ENCODE measurements at regions not wholly inside any gene's neighbourhood (a gene's known extent, or its start where the extent isn't known, plus 50 kb on each side); places are given as distances from the start of the nearest gene placed in this dataset.

DNA sequence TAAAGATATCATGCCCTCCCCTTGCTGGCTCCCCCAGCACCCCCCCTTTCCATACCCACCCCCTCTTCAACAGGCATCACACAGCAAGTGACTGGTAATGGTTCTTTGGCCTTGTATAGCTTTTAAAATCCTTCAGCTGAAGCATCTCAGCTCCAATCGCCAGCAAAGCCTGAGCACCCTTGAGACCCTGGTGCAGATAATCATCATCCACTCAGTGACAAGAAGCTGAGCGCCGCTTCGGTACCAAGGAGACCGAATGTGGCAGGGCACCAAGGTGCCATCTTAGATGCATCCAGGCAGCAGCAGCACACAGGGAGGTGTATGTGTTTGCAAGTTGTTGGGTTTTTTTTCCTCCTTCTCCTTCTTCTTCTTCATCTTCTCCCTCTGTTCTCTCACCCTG, 232.7 kb downstream of the BCL11A start:
- no peak for DNase-seq (ENCODE audit: low spot score)

DNA sequence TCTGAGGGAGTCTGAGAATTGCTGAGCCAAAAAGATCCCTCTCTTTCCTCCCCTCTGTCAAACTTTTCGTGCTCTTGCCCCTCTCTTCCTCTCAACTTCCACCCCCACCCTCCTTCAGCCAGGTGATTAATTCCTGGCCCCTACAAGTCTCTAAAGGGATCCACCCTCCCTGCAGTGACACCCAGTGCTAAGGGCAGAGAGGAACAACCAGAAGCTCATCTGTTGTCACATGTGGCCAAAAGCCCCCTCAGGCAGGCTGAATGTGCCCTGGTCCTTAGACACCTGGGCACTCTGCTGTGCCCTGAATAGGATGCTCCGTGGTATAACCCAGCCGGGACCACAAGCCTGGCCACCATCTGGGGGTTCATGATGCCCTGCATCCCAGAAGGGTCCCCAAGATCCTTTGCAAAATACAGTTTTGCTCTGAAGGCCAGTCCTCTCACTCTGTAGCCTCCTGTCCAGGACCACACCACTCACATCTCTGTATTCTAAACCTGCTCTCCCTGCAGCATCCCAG, 234.4 kb downstream of the BCL11A start:
- no peak for DNase-seq (ENCODE audit: low spot score)

DNA sequence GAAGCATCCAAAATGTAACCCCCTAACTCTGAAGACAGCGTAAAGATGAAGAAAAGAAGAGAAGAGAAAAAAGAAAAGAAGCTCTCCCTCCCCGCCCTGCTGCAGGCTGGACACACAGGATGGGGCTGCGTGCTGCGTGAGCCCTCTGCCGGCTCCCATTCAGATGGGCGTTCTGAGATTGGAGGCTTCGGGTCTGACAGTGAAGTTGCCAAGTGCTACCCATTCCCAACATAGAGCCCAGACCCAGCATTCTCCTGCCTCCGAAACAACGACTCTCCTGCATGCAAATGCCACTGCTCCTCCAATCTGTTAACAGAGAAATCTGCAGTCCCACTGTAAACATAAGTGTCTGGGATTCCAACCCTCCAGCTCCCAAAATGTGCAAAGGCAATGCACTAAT, 234.9 kb downstream of the BCL11A start:
- peak; percentile 28 for DNase-seq (ENCODE audit: low spot score)

DNA sequence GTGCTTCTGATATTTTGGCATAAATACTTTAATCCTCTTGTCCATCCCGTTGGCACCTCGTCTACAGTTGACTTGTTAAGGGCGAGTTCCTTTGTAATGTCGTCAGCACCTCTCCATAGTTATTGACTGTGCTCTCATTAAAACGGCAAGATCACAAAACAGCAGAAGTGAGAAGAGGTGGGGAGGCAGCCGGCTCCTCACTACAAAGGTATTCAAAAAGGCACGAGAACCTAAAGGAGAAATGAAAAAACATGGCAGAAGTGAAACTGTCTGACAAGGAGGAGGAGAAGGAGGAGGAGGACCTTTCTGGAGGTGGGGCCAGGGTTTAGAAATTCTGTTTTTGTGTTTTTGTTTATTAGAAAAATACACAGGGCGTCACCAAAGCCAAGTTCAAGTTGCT, 235.6 kb downstream of the BCL11A start:
- DNase-seq (ENCODE audit: low spot score): no peak

DNA sequence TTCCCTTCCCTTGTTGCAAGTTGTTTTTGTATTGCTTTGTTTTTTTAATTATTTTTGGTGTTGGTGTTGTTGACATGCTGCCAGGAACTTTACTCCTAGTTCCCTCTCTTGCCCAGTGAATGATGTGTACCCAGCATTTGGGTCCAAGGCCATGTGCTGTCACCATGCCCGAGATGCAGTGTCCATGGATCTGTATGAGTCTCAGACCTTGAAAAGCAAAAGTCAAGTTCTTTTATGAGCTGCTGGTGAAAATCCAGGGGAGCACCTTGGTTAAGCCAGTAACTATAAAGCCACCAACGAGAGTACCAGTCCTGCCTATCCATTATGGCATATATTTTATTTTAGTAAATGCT, 236.4 kb downstream of the BCL11A start:
- DNase-seq (ENCODE audit: low spot score): no peak

DNA sequence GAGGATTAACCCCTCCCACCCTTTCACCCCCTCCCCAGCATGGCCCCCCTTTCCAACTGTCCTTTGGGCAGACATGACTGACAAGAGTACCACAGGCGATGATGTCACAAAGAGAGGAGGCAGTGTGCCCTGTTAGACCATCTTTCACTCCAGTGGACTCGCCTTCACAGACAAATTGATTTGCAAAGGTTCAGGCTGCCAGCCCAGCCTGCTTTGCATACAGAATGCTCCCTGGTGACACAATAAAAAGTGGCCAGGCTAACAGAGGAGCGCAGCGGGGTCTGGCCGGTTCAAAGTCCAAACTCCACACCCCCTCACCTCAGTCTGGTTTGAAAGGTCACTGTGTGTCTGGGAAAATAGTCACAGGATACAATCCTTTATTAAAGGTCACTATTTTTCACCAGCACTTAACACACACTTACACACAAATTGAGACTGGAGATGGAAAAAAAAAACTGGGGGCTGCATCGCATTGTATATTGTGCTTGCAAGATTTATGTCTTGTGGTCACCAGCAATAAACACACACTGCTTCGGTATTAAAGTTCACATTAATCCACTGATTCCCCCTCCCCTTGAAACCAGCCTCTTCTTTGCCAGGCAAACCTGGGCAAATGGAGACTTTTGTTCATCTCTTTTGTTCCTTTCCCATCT, 236.9 kb downstream of the BCL11A start:
- DNase-seq (ENCODE audit: low spot score): no peak

DNA sequence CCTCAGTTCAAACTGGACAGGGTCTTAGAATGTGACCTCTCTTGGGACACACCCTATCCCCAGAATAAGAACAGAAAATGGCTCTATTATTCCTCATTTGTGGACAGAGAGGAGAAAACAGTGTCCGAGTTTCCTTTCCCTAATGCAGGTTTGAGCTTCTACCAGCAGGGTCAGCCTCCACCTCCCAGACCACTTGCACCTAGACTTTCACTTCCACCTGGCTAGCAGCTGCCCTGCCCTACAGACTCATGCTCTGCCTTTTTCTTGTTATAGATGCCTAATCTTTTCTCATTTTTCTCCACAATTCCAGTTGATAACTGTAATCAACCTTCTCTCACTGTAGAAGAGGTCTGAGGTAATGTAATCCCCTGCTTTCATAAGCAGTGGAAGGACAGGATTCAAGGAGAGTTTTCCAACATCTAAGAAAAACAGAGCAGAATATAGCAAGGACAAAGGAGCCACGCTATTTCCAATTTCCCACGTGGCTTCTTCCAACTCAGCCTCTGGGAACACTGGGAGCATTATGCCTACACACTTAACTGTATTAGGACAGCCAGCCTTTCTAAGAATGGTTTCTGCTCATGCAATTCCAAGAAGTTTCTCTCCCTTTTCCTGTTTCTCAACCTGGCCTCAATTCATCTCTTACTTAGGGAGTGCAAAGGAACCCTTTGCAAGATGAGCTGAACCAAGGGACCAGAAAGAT, 239.8 kb downstream of the BCL11A start:
- no peak for DNase-seq (ENCODE audit: low spot score)

DNA sequence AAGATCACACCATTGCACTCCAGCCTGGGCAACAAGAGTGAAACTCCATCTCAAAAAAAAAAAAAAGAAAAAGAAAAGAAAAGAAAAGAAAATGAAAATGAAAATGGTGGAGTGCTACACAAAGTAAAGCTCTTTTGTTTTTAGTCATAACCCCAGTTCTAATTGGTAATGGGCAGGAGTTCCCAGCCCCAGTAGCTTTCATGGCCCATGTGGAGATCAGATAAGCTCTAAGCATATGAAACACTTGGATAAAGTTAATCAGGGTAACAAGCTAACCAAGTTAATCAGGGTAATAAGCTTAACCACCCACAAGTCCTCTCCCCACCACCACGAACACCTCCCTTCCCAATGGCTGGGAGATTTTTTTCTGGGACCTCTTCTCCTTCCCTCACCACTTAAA, 240.8 kb downstream of the BCL11A start:
- DNase-seq (ENCODE audit: low spot score): no peak

DNA sequence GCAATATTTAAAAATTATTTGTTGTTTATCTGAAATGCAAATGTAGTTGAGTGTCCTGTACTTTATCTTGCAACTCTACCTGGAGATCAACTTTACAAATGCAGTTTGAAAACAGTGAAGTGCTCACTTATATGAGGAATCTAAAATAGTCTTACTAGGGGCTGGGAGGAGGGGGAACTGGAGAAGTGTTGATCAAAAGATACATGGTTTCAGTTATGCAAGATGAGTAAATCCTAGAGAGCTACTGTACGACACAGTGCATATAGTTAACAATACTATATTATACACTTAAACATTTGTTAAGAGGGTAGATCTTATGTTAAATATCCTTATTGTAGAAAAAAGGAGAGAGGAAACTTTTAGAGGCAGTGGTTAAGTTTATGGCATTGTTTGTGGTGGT, 241.9 kb downstream of the BCL11A start:
- DNase-seq (ENCODE audit: low spot score): no peak

DNA sequence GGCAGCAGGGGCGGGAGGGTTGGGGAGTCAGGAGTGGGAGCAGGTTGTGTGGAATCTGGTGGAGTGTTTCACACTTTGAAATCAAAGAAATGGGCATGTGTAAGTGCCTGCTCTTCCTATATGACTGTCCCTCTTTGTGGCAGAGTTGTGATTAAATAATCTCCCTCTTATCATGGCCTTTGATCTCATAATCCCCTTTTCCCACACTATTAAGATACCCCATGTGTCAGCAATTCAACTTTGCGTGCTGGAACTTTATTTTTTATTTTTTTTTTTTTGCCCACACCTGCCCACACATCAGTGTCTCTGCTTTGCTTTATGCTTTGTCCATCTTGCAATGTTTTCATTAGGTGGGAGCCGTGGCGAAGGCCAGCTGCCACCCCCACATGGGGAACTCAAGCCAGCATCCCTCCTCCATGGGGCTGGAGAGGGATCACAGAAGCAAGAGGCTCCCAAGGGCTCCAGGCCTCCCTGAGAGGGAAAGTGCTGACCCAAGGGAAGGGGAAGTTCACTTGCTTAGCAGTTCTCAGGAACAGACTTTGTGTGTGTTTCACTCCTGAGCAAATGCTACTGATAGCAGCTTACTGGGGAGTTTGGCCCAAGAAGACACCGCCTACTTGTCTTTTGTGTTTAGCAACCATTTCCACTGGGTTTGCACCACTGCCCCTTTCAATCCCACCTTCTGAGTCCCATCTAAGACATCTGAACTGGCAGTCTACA, 243.4 kb downstream of the BCL11A start:
- no peak for DNase-seq (ENCODE audit: low spot score)

DNA sequence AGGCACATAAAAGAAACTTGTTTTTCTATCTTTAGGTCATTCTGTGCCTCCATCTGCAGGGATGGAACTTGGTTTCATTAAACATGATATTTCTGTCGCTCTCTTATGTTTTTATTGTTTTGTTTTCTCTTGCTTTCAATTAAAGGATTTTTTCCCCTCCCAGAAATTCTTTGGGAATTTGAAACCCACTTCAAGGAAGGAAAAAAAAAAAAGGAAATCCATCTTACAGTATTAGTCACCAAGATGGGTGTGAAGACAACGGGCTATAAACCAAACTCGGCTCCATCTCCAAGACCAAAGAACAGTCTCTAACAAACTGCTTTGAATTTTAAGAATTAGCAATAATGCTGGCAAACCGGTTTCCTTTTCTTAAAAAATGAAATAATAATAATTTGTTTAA, 244.1 kb downstream of the BCL11A start:
- DNase-seq (ENCODE audit: low spot score): no peak

DNA sequence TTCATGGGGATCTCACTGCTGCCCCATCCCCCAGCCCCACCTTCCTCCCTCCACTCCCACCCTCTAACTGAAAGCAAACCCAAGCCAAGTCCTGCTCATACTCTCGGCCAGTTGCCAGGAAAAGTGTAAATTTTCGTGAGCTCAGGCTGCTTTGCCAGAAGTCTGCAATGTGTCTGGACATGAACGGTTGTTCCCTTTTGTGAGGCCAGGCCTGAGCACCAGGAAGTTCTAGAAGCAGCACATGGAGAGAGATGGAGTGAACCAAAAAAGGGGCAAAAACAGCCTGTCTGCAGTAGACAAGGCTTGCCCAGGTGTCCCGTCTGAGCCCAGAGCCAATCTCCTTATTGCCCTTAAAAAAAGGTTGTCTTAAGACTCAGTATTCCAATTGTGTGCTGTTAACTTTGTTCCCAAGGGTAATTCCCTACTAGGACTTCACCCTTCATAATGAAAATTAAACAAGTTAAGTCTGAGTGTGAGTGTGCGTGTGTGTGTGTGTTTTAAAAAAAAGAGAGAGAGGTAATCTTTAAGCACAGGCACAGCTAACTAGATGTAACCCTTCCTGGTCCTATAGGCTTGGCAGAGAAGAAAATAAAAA, 247.1 kb downstream of the BCL11A start:
- no peak for DNase-seq (ENCODE audit: low spot score)

DNA sequence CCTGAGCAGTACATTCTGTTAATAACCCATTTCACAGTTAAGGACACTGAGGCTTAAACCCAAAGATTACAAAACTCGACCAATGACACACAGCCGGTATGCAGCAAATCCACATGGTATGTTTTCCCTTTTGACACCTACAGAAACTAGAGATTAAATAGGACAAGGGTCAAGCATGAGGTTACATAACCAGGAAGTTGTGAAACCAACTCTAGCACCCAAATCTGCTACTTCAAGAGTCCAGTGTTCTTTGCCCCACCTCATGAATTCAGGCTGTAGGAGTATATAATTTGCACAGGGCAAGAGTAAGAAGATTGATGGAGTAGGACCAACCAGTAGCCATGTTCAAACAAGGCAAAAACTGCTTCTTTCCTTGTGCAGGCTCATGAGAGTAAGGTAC, 249.8 kb downstream of the BCL11A start:
- DNase-seq (ENCODE audit: low spot score): no peak

DNA sequence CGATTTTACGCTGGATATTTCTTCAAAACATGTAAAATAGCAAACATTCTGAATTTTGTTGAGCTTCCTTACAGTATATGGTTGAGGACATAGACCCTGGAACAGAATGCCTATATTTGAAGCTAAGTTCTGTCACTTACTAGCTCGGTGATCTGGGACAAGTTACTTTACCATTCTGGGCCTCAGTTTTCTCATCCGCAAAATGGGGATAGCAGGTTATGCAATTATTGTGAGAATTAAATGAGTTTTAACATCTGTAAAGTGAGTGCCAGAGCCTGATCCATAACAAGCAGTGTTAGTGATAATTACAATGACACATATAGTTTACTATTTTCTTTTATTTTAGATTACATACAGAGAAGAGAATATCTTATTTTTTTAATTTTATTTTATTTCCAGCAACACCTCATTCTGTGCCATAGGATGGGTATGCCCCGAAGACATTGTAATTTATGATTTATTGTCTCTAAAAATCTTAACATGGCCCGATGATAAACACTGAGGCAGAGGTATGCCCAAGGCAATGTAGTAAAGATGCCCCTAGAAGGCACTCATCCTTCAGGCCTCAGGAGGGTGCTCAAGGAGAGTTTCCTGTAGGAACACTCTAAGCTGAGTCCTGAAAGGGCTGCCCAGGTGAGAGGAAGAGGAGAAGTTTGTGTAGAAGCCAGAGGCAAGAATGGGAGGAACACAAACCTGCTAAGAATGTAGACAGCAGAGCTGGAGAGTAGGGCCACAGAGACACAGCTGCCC, 250.9 kb downstream of the BCL11A start:
- no peak for DNase-seq (ENCODE audit: low spot score)

DNA sequence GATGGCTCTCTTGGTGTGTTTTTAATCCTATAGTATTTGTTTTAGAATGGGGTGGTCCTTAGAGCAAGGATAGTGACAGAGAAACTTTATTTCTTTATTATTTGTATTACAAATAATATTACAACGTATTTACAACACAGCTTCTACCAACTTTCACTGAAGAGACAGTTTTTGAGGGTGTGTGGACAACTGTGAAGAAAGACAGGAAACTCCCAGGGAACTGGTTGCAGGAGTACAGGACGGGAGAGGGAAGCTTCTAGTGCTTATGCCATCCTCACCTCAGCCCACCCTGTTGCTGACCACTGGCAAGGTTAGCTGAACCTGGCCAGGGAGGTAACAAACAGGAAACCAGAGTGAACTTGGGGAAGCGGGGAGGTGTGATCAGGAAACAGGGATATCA, 251.7 kb downstream of the BCL11A start:
- DNase-seq (ENCODE audit: low spot score): no peak

DNA sequence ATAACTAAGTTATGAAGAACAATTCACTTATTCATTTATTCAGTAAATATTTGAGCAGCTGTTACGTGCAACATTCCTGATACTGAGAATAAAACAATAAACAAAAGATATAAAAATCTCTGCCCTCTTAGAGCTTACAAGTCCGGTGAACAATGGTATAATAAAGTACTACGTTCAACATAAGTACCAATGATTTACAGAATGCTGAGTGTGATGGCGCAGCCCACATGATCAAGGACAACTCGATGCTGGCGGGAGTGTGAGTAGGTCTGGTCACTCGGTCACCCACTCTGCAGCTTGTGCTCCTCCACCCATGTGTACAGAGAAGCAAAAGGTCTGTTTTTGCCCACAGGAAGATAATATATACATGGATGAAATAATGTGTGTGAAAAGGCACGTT, 254.3 kb downstream of the BCL11A start:
- DNase-seq (ENCODE audit: low spot score): no peak

DNA sequence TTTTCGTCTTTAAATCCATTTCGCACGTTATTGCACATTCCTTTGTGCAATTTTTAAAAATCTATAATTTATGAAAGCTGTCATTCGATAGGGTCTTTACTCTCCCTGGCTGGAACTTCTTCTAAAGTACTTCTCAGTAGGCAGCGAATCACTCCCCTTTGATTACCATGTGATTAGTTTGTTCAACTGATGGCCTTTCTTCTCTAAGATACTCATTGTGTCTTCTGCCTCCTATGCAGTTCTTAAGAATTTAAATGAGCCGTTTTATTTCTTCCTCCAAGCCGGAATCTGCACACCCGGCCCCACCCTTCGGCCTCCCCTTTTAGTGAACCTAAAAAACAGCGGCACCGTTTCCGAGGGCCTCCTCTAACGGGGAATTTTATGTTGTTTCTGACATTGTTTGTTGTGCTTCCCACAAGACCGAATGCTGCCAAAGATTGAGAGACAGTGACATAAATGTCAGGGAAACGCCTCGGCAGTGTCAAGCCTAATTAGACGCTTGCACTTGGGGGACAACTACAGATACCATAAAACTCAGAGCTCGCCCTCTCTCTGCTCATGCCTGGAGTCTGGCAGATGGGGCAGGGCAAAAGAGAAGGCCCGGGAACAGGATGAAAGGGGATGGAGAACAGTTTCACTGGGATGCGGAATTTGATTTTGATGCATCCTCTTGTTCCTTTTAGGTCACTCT, 255.3 kb downstream of the BCL11A start:
- DNase-seq (ENCODE audit: low spot score): no peak

DNA sequence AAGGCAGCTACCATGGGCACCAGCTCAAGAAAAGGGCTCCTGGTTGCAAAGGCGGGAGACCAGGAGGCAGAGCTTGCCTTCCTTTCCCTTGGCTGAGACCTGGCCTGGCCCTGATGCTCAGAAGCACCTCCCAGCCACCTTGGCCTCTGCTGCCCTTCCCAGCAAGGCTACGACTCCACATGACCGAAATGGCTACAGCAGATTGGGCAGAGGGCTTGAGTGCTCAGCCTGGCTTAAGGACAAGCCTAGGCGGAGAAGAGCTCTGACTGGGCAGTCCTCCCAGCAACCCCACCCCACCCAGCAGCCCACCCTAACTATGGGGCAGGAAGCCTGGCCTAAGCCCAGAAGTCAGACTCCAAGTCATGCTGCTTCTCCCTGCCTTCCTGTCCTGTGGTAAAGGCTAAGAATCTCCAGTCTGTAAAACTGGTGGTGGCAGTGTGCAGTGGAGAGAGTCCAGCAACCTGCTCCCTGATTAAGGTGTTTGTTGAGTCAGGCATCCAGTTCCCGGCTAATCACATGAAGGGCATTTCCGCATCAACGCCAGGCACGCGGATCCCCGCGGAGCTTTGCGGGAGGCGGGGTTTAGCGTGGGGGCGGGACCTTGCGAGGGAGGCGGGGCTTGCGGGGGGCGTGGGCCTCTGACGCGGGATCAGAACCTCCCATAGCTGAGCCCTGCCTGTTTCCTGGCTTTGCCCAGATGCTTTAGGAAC, 256.0 kb downstream of the BCL11A start:
- peak; percentile 19 for DNase-seq (ENCODE audit: low spot score)

DNA sequence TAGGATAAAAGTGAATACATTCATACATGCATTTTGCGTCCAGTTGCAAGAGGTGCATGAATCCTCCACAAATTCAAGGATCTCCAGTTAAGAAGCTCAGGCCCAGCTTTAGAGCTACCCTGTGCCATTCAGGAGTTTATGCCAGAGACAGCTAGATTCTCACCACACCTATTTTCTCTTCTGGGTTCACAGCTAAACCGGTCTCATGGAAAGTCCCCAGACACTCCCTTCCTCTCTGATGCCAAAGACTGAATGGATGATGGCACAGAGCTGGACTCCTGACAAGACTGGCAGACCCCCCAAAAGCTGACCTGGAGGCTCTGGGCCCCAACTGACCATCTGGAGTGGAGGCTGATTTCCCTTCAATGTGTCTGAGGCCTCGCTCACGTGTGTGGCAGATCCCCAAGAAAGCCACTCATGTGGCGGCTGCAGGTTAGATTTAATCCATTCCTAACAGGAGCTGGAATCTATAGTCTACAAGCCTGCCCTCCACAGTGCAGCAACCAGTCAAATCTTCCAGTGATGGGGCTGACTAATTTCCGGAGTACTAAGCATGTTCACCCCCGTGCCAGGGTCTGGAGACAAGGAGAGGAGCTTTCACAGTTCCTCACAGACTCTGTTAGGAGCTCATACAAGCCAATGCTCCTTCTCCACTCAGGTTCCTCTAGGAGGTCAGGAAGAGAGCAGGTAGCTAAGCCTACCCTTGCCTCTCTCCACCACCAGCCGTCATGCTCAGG, 257.1 kb downstream of the BCL11A start:
- no peak for DNase-seq (ENCODE audit: low spot score)

DNA sequence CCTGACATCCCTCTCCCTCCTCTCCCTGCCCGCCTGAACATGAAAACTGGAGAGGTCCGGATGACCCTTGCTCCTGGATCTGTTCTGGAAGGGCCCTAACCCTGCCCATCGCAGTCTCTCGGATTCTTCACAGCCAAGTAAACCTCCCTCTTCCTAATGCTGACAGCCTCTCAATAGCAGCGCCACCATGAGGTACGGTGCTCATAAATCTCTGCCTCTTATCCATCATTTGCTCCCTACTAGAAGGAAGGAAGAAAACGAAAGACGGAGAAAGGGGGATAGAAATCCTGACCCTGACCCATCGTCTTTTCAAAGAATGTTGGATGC, 257.9 kb downstream of the BCL11A start:
- no peak for DNase-seq (ENCODE audit: low spot score)

Measured in AG08395 (cell line).